ENCODE measurements at regions not wholly inside any gene's neighbourhood (a gene's known extent, or its start where the extent isn't known, plus 50 kb on each side); places are given as distances from the start of the nearest gene placed in this dataset.
"Not testable (repeated sequence)": the region's sequence is repeated elsewhere in the genome, so short reads cannot be mapped to it uniquely, and the experiment has no call there.

DNA sequence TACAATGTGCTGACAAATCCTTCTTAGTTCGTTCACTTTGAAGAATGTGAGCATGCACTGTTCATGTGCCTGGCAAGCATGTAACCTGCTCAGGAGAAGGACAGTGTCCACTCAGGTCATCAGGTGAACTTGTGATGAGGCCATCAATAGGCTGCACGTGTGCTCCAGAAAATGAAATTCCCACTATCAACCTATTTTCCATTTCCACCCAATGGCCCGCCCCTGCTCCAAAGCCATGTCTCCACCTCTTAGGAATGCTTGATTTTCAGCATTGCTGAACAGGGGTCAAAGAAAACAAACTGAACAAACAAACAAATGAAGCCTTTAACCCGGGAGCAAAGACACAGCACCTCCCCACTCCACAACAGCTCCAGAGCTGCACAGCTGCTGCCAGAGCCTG is 563.2 kb downstream of the TUBA3C start:
- not testable (repeated sequence) for DNase-seq

- DNase-seq, result not testable (repeated sequence)
Measured at GRCh38 chr13:18610476-18610875, 571.1 kb downstream of the TUBA3C start.

DNA sequence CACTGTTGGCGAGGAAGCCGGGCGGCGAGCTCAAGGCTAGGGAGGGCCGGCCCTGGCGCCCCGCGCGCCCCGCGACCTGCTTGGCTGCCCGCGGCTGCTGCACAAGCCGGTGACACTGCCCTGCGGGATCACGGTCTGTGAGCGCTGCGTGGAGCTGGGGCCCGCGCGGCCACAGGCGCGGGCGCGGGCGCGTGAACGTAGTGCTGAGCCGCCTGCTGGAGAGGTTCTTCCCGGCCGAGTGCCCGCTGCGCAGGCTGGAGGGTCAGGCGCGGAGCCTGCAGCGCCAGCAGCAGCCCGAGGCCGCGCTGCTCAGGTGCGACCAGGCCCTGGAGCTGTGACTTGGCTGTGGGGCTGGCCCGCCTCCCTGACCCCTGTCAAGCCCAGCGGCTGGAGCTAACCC is 572.3 kb downstream of the TUBA3C start:
- DNase-seq, result not testable (repeated sequence)

GRCh38 chr13:18608851-18609250 is 572.8 kb downstream of the TUBA3C start:
- not testable (repeated sequence) for DNase-seq

- DNase-seq, result not testable (repeated sequence)
Measured at GRCh38 chr13:18600366-18600765, 581.3 kb downstream of the TUBA3C start.

DNA sequence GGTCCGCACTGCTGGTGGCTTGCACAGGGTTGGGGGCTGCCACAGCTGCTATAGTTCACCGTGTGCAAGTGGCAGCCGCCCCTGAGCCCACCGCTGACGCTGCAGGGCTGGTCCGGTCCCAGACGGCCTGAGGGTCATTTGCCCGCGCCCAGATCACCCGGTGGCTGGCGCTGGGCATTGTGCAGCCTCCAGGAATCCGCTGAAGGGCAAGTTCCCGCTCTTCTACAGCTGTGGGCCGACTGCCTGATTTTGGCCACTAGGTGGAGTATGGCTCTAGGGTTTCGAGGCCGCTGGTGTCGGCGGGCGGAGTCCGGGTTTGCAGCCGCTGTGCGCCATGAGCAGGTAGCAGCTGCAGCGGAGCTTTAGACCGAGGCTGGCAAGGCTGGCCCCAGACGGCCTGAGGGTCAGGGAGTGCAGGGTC is 581.8 kb downstream of the TUBA3C start:
- peak; percentile 19 for DNase-seq

GRCh38 chr13:18598543-18598942 is 583.1 kb downstream of the TUBA3C start:
- not testable (repeated sequence) for DNase-seq

- DNase-seq, result not testable (repeated sequence)
Measured at GRCh38 chr13:18597940-18598339, 583.7 kb downstream of the TUBA3C start.

GRCh38 chr13:18577103-18577502 is 604.5 kb downstream of the TUBA3C start:
- not testable (repeated sequence) for DNase-seq

DNA sequence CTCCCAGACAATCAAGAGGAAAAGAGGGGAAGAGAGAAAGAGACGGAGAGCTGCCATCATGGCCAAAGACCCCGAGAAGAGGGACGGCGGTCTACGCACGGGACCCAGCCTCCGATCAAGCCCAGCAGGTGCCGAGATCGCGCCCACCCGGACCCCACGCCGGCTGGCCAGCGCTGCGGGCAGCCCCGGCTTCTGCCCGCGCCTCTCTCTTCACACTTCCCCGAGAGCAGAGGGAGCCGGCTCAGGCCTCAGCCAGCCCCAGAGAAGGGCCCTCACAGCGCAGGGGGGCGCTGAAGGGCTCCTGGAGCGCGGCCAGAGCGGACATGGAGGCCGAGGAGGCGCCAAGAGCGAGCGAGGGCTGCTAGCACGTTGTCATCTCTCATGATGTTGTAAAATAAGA is 613.7 kb downstream of the TUBA3C start:
- DNase-seq, result not testable (repeated sequence)
